Fibroblast of mammary gland (primary cell): ENCODE measurements at regions not wholly inside any gene's neighbourhood (a gene's known extent, or its start where the extent isn't known, plus 50 kb on each side); places are given as distances from the start of the nearest gene placed in this dataset.

Experiments
- DNase-seq: peaks from one replicate; pipeline ENCODE4 v3.0.0-alpha.2; 2010; ENCODE audit warnings: low read depth
- H3K4me3 ChIP-seq: 2 replicates; pipeline ENCODE4 v1.5.1; 2011; ENCODE audit warnings: low read depth, mild to moderate bottlenecking, low read length, moderate library complexity; ENCODE audit not compliant: control insufficient read depth
- TF ChIP-seq, protein P1 (sequence below): conservative IDR thresholded peaks from 2 replicates; pipeline ENCODE4 v1.5.1; 2011; ENCODE audit warnings: low read depth, low read length, inconsistent platforms; ENCODE audit not compliant: control insufficient read depth, insufficient read depth

DNA sequence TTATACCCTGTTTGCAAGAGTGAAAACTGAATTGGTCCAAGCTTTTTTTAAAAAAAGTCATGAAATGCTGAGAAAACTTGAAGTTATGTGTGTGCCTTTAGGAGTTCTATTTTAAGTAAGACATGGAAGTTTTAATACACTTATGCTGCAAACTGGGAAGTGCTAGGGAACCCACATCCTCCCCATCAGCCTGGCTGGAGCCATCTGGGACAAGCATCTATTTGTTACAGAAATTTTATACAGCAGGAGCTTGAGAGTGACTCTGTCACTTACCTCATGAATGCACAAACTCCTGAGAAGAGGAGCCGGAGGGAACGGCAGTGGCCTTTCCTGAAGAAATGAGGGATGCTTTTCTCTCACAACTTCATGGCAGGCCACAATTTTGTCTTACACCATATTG is 78.2 kb upstream of the SLC44A3 start:
- TF ChIP-seq, protein P1, sequence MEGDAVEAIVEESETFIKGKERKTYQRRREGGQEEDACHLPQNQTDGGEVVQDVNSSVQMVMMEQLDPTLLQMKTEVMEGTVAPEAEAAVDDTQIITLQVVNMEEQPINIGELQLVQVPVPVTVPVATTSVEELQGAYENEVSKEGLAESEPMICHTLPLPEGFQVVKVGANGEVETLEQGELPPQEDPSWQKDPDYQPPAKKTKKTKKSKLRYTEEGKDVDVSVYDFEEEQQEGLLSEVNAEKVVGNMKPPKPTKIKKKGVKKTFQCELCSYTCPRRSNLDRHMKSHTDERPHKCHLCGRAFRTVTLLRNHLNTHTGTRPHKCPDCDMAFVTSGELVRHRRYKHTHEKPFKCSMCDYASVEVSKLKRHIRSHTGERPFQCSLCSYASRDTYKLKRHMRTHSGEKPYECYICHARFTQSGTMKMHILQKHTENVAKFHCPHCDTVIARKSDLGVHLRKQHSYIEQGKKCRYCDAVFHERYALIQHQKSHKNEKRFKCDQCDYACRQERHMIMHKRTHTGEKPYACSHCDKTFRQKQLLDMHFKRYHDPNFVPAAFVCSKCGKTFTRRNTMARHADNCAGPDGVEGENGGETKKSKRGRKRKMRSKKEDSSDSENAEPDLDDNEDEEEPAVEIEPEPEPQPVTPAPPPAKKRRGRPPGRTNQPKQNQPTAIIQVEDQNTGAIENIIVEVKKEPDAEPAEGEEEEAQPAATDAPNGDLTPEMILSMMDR = no peak
- H3K4me3 ChIP-seq = no peak overlapping the region
- no peak for DNase-seq

DNA sequence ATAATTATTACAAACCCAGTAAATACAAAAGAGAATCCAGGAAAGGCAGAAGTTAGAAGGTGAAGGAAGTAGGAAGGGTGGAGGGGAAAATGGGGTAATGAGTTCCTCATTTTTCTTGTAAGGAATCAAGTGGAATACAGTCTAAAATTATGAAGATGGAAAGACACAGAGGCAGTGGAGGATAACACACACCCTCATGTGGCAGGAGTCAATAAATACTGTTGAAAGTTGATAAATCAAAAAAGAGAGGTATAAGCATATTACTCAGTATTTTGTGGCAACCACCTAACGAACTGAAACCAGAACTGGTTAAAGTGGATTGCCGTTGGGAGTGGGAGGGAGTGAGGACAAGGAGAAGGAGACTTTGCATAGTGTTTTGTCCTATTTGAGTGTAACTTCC is 78.6 kb upstream of the SLC44A3 start:
- TF ChIP-seq, protein P1 = peak; percentile 17
- H3K4me3 ChIP-seq = no peak overlapping the region
- peak; percentile 56 for DNase-seq

DNA sequence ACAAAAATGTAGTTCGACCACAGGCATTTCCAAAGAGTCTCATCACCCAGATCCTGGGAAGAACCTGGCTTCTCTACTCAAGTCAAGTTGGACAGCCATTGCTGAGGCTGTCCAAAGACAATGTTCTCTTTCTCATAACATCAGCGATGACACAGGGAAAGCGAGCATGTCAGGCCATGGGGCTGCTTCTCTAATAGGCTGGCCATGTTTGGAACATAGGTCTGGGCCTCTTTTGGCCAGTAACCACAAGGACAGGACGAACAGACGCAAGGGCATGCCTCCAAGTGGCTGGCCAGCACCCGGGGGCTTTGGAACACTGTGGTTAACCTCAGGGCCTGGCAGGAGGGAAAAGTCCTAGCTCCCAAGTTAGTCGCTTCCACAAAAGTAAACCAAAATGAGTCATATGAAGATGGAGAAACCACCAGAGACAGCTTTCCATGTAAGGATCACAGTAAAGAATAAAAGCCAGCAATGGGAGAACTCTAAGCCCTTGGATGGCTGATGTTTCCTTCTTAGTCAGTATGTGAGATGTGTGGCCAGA is 80.6 kb upstream of the SLC44A3 start:
- peak; percentile 99 for DNase-seq
- TF ChIP-seq, protein P1 = no peak
- H3K4me3 ChIP-seq = no peak overlapping the region

DNA sequence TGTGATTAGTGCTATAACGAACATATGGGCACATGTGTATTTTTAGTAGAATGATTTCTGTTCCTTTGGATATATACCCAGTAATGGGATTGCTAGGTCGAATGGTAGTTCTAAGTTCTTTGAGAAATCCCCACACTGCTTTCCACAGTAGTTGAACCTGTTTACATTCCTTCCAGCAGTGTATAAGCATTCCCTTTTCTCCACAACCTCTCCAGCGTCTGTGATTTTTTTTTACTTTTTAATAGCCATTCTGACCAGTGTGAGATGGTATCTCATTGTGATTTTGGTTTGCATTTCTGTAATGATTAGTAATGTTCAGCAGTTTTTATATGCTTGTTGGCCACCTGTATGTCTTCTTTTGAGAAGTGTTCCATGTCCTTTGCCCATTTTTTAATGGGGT is 81.8 kb upstream of the SLC44A3 start:
- DNase-seq = no peak
- H3K4me3 ChIP-seq = no peak overlapping the region
- TF ChIP-seq, protein P1 = no peak

DNA sequence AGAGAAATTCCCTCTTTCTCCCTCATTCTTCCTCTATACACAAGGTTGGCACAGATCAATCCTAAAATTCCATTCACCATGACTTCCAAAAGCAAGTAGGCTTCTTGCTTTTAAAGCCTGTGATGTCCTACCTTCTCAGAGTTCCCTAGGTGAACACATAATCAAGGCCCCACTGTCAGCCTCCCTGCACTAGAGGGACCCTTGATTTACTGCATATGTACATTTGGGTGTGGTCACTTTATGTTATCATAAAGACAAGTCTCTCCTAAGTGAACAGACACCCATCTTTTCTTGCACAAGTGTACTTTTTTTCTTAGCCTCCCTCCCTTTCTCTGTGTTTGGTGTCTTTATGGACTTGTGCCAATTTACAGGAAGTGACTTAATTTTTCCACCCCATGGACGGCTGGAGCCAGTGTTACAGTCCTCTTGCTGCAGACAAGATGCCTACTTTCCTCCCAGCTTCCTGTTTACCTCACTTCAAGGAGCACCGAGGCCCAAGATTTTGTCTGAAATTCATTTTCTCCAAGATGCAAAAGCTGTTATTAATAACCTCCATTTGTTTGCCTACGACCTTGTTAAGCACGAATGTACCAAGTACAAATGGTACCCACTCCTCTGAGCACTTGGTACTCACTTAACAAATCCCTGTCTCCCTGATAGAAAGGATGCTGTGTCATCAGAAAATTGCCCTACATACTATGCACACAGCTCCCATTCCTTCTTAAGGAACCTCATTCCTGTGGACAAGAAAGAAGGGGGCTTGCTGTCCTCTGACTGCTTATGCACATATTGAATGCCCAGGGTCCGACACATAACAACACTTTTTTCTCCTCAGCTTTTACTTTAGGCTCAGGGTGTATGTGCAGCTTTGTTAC is 82.8 kb upstream of the SLC44A3 start:
- DNase-seq = peak; percentile 69
- TF ChIP-seq, protein P1 = no peak
- no peak overlapping the region for H3K4me3 ChIP-seq

DNA sequence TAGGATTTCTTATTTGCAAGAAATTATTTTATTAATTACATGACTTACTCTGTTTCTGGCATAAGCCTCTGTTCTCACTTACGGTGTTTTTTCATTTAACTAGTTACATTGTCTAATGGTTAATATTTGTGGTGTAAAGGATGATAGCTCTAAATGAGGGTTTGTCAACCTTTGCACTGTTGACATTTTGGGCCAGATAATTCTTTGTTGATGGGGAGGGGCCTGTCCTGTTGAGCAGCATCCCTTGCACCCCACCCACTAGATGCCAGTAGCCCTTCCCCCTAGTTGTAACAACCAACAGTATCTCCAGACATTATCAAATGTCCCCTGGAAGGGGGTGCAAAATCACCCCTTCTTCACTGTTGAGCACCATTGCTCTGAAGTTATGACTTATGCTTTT is 83.6 kb upstream of the SLC44A3 start:
- no peak overlapping the region for H3K4me3 ChIP-seq
- TF ChIP-seq, protein P1 = no peak

More for the DNA sequence above, 83.6 kb upstream of the SLC44A3 start:
- DNase-seq = no peak
